ENCODE measurements at regions not wholly inside any gene's neighbourhood (a gene's known extent, or its start where the extent isn't known, plus 50 kb on each side); places are given as distances from the start of the nearest gene placed in this dataset.

- TF ChIP-seq CTCF (IDR thresholded peaks at IDR 0.05; ENCODE audit: low read depth, low read length) (no peak), POLR2A (IDR thresholded peaks at IDR 0.05; ENCODE audit: extremely low read depth, insufficient read length) (no peak)
Measured at GRCh38 chr4:112832493-112832892, 195.6 kb downstream of the LARP7 start.

All from NB4 (cell line).